Gastrocnemius medialis (tissue), 4 donors: ENCODE measurements at regions not wholly inside any gene's neighbourhood (a gene's known extent, or its start where the extent isn't known, plus 50 kb on each side); places are given as distances from the start of the nearest gene placed in this dataset.

ENCODE experiments used
- ATAC-seq, 2 donors: fragments of 150-250 bp; one replicate each; pipeline ENCODE4 v1.9.1; 2016
- DNase-seq, 2 donors: peaks; one replicate each; pipeline ENCODE4 v3.0.0-alpha.2; 2019
- H3K27ac ChIP-seq, 4 donors: fragments of 200-600 bp; sonication (generic); 1 replicate in 1 of 4; 2 replicates in 3 of 4; pipeline ENCODE4 v1.5.1; 2016 to 2018; ENCODE audit warnings: mild to moderate bottlenecking in 2 of 4, moderate library complexity in 1 of 4
- H3K27me3 ChIP-seq, 3 donors: fragments of 200-600 bp; sonication (generic) in 2 of 3; 1 replicate in 1 of 3; 2 replicates in 2 of 3; pipeline versions ENCODE4 v1.5.1 to v1.6.0; 2016 to 2019; ENCODE audit warnings: mild to moderate bottlenecking in 1 of 3, moderate library complexity in 1 of 3
- H3K36me3 ChIP-seq, 2 donors: fragments of 200-600 bp; sonication (generic) in 1 of 2; one replicate each; pipeline ENCODE4 v1.5.1; 2017 to 2018
- H3K4me1 ChIP-seq, 2 donors: fragments of 200-600 bp; sonication (generic) in 1 of 2; one replicate each; pipeline ENCODE4 v1.5.1; 2016 to 2017; ENCODE audit warnings: mild to moderate bottlenecking in 2 of 2
- H3K4me3 ChIP-seq, 4 donors: fragments of 200-600 bp; sonication (generic) in 3 of 4; 1 replicate in 1 of 4; 2 replicates in 3 of 4; pipeline ENCODE4 v1.5.1; 2016 to 2019; ENCODE audit warnings: mild to moderate bottlenecking in 2 of 4
- H3K9me3 ChIP-seq, 3 donors: fragments of 200-600 bp; sonication (generic) in 2 of 3; 1 replicate in 1 of 3; 2 replicates in 2 of 3; pipeline ENCODE4 v1.5.1; 2016 to 2019
- CTCF ChIP-seq, 5 experiments: fragments of 450-650 bp in 3 of 5; fragments of 200-600 bp in 2 of 5; sonication (generic) in 2 of 5; IDR thresholded peaks in 4 of 5; conservative IDR thresholded peaks in 1 of 5; 1 replicate in 4 of 5; 2 replicates in 1 of 5; pipeline ENCODE4 v1.5.1; 2016 to 2019; ENCODE audit warnings: antibody characterized with exemption in 5 of 5, mild to moderate bottlenecking in 3 of 5, moderate library complexity in 3 of 5
- POLR2A ChIP-seq, 2 donors: fragments of 450-650 bp; IDR thresholded peaks; one replicate each; pipeline ENCODE4 v1.6.1; 2017; ENCODE audit warnings: antibody characterized with exemption in 2 of 2, mild to moderate bottlenecking in 2 of 2, moderate library complexity in 2 of 2
- in situ Hi-C, 4 donors: fragments of 200-750 bp; cut with MboI; loops; one replicate each; pipeline versions ENCODE4 v1.15.0 to v1.8.0; 2017; ENCODE audit warnings: low sequenced_read_pairs in 4 of 4
- intact Hi-C: fragments of 100-400 bp; cut with DNase I; formaldehyde crosslinking; loops from one replicate; pipeline ENCODE4 v1.15.1; 2023; ENCODE audit warnings: low total_unique reads

- Histone ChIP-seq H3K4me1 (no peaks in the 10 kb centered on the region), H3K27ac (no peak overlapping the region), H3K9me3 (no peaks in the 10 kb centered on the region), H3K27me3 (no peaks in the 10 kb centered on the region), H3K4me3 (no peak overlapping the region), H3K36me3 (no peaks in the 10 kb centered on the region)
- in situ Hi-C loops (no loop called here), intact Hi-C loops (no loop called here)
- no peak for ATAC-seq
- TF ChIP-seq CTCF (IDR thresholded peaks at IDR 0.05 in 4 of 5, conservative IDR thresholded peaks at IDR 0.05 in 1 of 5), result no peak
- no peak for TF ChIP-seq POLR2A (IDR thresholded peaks at IDR 0.05)
- no peak for DNase-seq
Measured at GRCh38 chr2:138853296-138853695, 73.1 kb upstream of the NXPH2 start.

- in situ Hi-C loops, result loop anchor here in 1 of 4 donors (25.0 kb wide), 1 partner anchor 934 kb away; no protein-coding TSS in a partner anchor
- TF ChIP-seq CTCF (IDR thresholded peaks at IDR 0.05 in 4 of 5, conservative IDR thresholded peaks at IDR 0.05 in 1 of 5) (peak in 1 of 5 experiments; percentile 44), POLR2A (IDR thresholded peaks at IDR 0.05) (no peak)
- no peak for ATAC-seq
Measured at GRCh38 chr2:138846216-138846821, 66.1 kb upstream of the NXPH2 start.

GRCh38 chr2:138842341-138842740 lies 62.2 kb upstream of the NXPH2 start:
- H3K27me3 ChIP-seq, result no peaks in the 10 kb centered on the region
- H3K36me3 ChIP-seq, result no peaks in the 10 kb centered on the region
- in situ Hi-C loops, result loop anchor here in 1 of 4 donors (25.0 kb wide), 1 partner anchor 930 kb away; no protein-coding TSS in a partner anchor
- DNase-seq (no peak), ATAC-seq (no peak)
- H3K4me1 ChIP-seq, result no peaks in the 10 kb centered on the region
- no peaks in the 10 kb centered on the region for H3K9me3 ChIP-seq
- no peak for TF ChIP-seq CTCF (IDR thresholded peaks at IDR 0.05 in 4 of 5, conservative IDR thresholded peaks at IDR 0.05 in 1 of 5)
- no peak for TF ChIP-seq POLR2A (IDR thresholded peaks at IDR 0.05)
- intact Hi-C loops, result no loop called here
- H3K27ac ChIP-seq, result no peak overlapping the region
- H3K4me3 ChIP-seq, result no peak overlapping the region

More at GRCh38 chr2:138846216-138846821, 66.1 kb upstream of the NXPH2 start:
- Histone ChIP-seq H3K4me1 (no peaks in the 10 kb centered on the region), H3K4me3 (no peak overlapping the region), H3K9me3 (no peaks in the 10 kb centered on the region), H3K36me3 (no peaks in the 10 kb centered on the region), H3K27me3 (no peaks in the 10 kb centered on the region), H3K27ac (no peak overlapping the region)
- intact Hi-C loops, result no loop called here
- no peak for DNase-seq

GRCh38 chr2:138841459-138841858 lies 61.3 kb upstream of the NXPH2 start:
- no peaks in the 10 kb centered on the region for H3K36me3 ChIP-seq
- ATAC-seq (no peak), DNase-seq (no peak)
- in situ Hi-C loops, result loop anchor here in 1 of 4 donors (25.0 kb wide), 1 partner anchor 929 kb away; no protein-coding TSS in a partner anchor
- H3K27me3 ChIP-seq, result no peaks in the 10 kb centered on the region
- no peak for TF ChIP-seq CTCF (IDR thresholded peaks at IDR 0.05 in 4 of 5, conservative IDR thresholded peaks at IDR 0.05 in 1 of 5)
- no peak for TF ChIP-seq POLR2A (IDR thresholded peaks at IDR 0.05)
- H3K9me3 ChIP-seq, result no peaks in the 10 kb centered on the region
- no peak overlapping the region for H3K27ac ChIP-seq
- no peak overlapping the region for H3K4me3 ChIP-seq
- intact Hi-C loops, result no loop called here
- no peaks in the 10 kb centered on the region for H3K4me1 ChIP-seq
